Thyroid gland (tissue), 4 donors: ENCODE measurements at regions not wholly inside any gene's neighbourhood (a gene's known extent, or its start where the extent isn't known, plus 50 kb on each side); places are given as distances from the start of the nearest gene placed in this dataset.
"Not testable (repeated sequence)": the region's sequence is repeated elsewhere in the genome, so short reads cannot be mapped to it uniquely, and the experiment has no call there.

ENCODE experiments used
- DNase-seq, 2 donors: peaks; one replicate each; pipeline ENCODE4 v3.0.0-alpha.2; 2019
- H3K27ac ChIP-seq, 3 donors: fragments of 200-600 bp; sonication (generic); 1 replicate in 2 of 3; 2 replicates in 1 of 3; pipeline ENCODE4 v1.5.1; 2016 to 2019; ENCODE audit warnings: mild to moderate bottlenecking in 1 of 3, moderate library complexity in 1 of 3
- H3K27me3 ChIP-seq: fragments of 200-600 bp; sonication (generic); one replicate; pipeline ENCODE4 v1.5.1; 2019
- H3K36me3 ChIP-seq, 2 donors: fragments of 200-600 bp; sonication (generic); one replicate each; pipeline ENCODE4 v1.5.1; 2016 to 2019
- H3K4me1 ChIP-seq, 2 donors: fragments of 200-600 bp; sonication (generic); one replicate each; pipeline ENCODE4 v1.5.1; 2017 to 2019
- H3K4me3 ChIP-seq, 3 donors: fragments of 200-600 bp; sonication (generic); replicated peaks in 1 of 3; 1 replicate in 2 of 3; 2 replicates in 1 of 3; pipeline ENCODE4 v1.5.1; 2016; ENCODE audit warnings: mild to moderate bottlenecking in 1 of 3
- H3K9me3 ChIP-seq: fragments of 200-600 bp; sonication (generic); one replicate; pipeline ENCODE4 v1.5.1; 2017
- POLR2A ChIP-seq, 2 donors: fragments of 450-650 bp; IDR thresholded peaks; one replicate each; pipeline ENCODE4 v1.6.1; 2017; ENCODE audit warnings: antibody characterized with exemption in 2 of 2, mild to moderate bottlenecking in 2 of 2, moderate library complexity in 1 of 2
- WGBS, 2 donors: methylation state at CpG; one replicate each; pipeline ENCODE4 v1.1.5; 2017; 5-methylcytosine and 5-hydroxymethylcytosine counted together
- intact Hi-C: fragments of 100-400 bp; cut with DNase I; formaldehyde crosslinking; loops from one replicate; pipeline ENCODE4 v1.15.1; 2023
- TF ChIP-seq, protein P1 (sequence below), 6 experiments: fragments of 200-600 bp in 3 of 6; fragments of 450-650 bp in 3 of 6; sonication (generic) in 3 of 6; IDR thresholded peaks; one replicate each; pipeline ENCODE4 v1.5.1; 2016 to 2019; ENCODE audit warnings: antibody characterized with exemption in 6 of 6, mild to moderate bottlenecking in 2 of 6, inconsistent platforms in 1 of 6, moderate library complexity in 1 of 6

DNA sequence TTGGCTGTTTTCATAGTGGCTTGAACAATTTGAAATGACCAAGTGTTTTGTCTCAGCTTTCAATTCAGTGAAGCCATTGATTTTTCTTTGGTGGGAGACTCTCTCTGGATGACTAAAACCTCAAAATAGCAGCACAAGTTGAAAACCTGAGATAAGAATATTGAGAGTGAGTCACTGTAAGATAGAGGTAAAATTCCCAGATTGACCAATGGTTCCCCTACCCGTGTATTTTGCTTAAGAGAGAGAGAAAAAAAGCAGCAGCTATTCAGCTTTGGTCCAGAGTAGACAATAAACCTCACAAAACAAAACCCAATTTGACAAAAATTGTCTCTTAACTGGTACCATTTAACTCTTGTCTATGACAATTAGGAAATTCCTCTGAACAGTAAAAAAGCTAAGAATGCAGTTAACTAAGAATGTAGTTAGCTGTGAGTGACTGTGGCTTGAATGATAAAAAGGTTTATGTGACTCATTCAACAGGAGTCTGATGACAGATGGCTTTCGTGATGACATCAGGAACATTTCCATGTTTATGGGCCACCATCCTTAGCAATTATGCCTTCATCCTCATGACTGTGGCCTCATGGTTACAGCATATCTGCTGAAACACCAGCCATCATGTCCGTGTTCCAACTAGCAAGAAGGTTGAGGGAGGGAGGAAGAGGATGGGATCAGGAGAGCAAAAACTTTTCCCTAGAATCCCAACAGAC, 356.9 kb downstream of the NDFIP2 start:
- no peaks in the 10 kb centered on the region for H3K9me3 ChIP-seq
- H3K27ac ChIP-seq: no peak overlapping the region
- H3K4me3 ChIP-seq: no peak overlapping the region
- H3K36me3 ChIP-seq: no peaks in the 10 kb centered on the region
- H3K27me3 ChIP-seq: no peaks in the 10 kb centered on the region
- intact Hi-C loops: no loop called here
- no peak for TF ChIP-seq POLR2A (IDR thresholded peaks at IDR 0.05)
- H3K4me1 ChIP-seq: no peaks in the 10 kb centered on the region
- WGBS, 2 donors: 80 to 84% methylated on average over 3 of the region's 3 CpGs
- DNase-seq: no peak

DNA sequence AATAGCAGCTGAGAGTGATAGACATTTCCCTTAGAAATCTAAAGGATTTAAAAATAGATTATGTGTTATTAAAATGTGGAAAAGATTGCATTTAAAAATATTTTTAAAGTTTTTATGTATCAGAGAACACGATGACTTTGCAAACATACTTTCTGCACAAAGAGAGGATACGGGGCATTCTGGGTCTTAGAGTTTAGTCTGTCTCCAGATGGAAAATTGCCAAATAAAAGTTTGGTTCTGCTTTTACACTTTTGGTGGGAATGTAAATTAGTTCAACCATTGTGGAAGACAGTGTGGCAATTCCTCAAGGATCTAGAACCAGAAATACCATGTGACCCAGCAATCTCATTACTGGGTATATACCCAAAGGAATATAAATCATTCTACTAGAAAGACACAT, 355.2 kb downstream of the NDFIP2 start:
- H3K27ac ChIP-seq, H3K36me3 ChIP-seq, H3K4me1 ChIP-seq, H3K9me3 ChIP-seq, H3K4me3 ChIP-seq, intact Hi-C loops, DNase-seq, H3K27me3 ChIP-seq: not testable (repeated sequence)
- 77 to 84% methylated on average over 2 of the region's 2 CpGs for WGBS, 2 donors

DNA sequence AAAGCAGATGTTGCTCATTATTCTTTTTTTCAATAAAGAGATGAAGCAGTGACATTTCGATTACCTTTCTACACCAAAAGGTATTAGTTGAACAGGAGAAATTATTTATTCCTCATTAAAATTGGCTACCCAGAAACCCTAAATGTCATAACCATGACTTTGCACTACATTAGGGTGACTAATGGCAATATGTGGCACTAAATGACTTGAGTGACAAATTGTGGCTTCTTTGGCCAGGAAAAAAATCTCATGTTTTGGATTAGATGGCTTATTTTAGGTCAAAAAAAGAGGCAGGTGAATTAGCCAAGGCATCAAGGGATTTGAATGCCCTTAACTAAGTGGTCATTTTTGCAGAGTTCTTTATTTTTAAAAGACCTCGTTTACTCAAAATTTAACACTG, 353.9 kb downstream of the NDFIP2 start:
- Histone ChIP-seq H3K4me1 (no peaks in the 10 kb centered on the region), H3K27ac (no peak overlapping the region), H3K27me3 (no peaks in the 10 kb centered on the region), H3K36me3 (no peaks in the 10 kb centered on the region), H3K9me3 (no peaks in the 10 kb centered on the region), H3K4me3 (no peak overlapping the region)
- DNase-seq: no peak
- intact Hi-C loops: no loop called here
- WGBS, 2 donors: 54 to 57% methylated on average over 2 of the region's 2 CpGs
- no peak for TF ChIP-seq POLR2A (IDR thresholded peaks at IDR 0.05)
- TF ChIP-seq, protein P1, sequence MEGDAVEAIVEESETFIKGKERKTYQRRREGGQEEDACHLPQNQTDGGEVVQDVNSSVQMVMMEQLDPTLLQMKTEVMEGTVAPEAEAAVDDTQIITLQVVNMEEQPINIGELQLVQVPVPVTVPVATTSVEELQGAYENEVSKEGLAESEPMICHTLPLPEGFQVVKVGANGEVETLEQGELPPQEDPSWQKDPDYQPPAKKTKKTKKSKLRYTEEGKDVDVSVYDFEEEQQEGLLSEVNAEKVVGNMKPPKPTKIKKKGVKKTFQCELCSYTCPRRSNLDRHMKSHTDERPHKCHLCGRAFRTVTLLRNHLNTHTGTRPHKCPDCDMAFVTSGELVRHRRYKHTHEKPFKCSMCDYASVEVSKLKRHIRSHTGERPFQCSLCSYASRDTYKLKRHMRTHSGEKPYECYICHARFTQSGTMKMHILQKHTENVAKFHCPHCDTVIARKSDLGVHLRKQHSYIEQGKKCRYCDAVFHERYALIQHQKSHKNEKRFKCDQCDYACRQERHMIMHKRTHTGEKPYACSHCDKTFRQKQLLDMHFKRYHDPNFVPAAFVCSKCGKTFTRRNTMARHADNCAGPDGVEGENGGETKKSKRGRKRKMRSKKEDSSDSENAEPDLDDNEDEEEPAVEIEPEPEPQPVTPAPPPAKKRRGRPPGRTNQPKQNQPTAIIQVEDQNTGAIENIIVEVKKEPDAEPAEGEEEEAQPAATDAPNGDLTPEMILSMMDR (IDR thresholded peaks at IDR 0.05): no peak

DNA sequence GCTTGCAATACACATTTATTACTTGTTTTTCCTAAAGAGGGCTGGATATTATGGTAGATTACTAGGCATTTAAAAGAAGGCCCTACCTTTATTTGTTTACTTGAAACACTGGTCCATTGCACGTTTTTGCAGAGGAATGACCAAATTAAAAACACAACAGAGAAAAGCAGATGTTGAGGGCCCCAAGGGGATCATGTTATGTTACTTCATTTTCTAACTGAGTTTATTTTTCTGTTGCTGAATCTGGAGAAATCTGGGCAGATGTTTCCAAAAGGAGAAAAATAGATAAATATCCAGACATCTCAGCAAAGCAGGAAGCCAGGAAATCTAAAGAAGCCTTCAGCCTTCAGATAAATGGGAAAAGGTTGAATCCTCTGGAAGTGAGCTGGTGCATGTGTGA, 353.0 kb downstream of the NDFIP2 start:
- no peaks in the 10 kb centered on the region for H3K9me3 ChIP-seq
- WGBS, 2 donors: 38 to 46% methylated on average over 1 of the region's 1 CpG
- no peaks in the 10 kb centered on the region for H3K4me1 ChIP-seq
- no peak overlapping the region for H3K27ac ChIP-seq
- no peaks in the 10 kb centered on the region for H3K27me3 ChIP-seq
- no peak for DNase-seq
- intact Hi-C loops: no loop called here
- no peaks in the 10 kb centered on the region for H3K36me3 ChIP-seq
- no peak for TF ChIP-seq POLR2A (IDR thresholded peaks at IDR 0.05)
- TF ChIP-seq, protein P1 (IDR thresholded peaks at IDR 0.05): no peak
- no peak overlapping the region for H3K4me3 ChIP-seq

GRCh38 chr13:79831556-79831955, 350.6 kb downstream of the NDFIP2 start:
- no peaks in the 10 kb centered on the region for H3K27me3 ChIP-seq
- no peak overlapping the region for H3K4me3 ChIP-seq
- no peaks in the 10 kb centered on the region for H3K9me3 ChIP-seq
- intact Hi-C loops: no loop called here
- WGBS, 2 donors: 71 to 98% methylated on average over 3 of the region's 3 CpGs
- TF ChIP-seq, protein P1 (IDR thresholded peaks at IDR 0.05): no peak
- no peak for TF ChIP-seq POLR2A (IDR thresholded peaks at IDR 0.05)
- H3K36me3 ChIP-seq: no peaks in the 10 kb centered on the region
- no peaks in the 10 kb centered on the region for H3K4me1 ChIP-seq
- H3K27ac ChIP-seq: no peak overlapping the region
- DNase-seq: no peak

- TF ChIP-seq, protein P1 (IDR thresholded peaks at IDR 0.05): no peak
- TF ChIP-seq POLR2A (IDR thresholded peaks at IDR 0.05): no peak
- WGBS, 2 donors: 53 to 60% methylated on average over 3 of the region's 3 CpGs
- no peak for DNase-seq
- intact Hi-C loops: no loop called here
- no peaks in the 10 kb centered on the region for H3K36me3 ChIP-seq
- H3K9me3 ChIP-seq: no peaks in the 10 kb centered on the region
- no peaks in the 10 kb centered on the region for H3K4me1 ChIP-seq
- no peak overlapping the region for H3K4me3 ChIP-seq
- no peak overlapping the region for H3K27ac ChIP-seq
- H3K27me3 ChIP-seq: no peaks in the 10 kb centered on the region
Observed at GRCh38 chr13:79830945-79831344, 350.0 kb downstream of the NDFIP2 start.
